ENCODE measurements at regions not wholly inside any gene's neighbourhood (a gene's known extent, or its start where the extent isn't known, plus 50 kb on each side); places are given as distances from the start of the nearest gene placed in this dataset.

GRCh38 chr11:113626736-113627135, 79.4 kb downstream of the TMPRSS5 start:
- no TSS peak for BruUV-seq (replicated peaks)
- H3K9me3 ChIP-seq = no peaks in the 10 kb centered on the region
- H3K36me3 ChIP-seq (ENCODE audit: control insufficient read depth, insufficient read depth, low read length) = no peaks in the 10 kb centered on the region
- no peaks in the 10 kb centered on the region for H3K27me3 ChIP-seq (replicated peaks; ENCODE audit: control insufficient read depth, insufficient read depth, low read length)
- Mint-ChIP-seq H3K4me3 (ENCODE audit: unreplicated experiment) (no peak overlapping the region), H3K9me3 (ENCODE audit: unreplicated experiment) (no peaks in the 10 kb centered on the region), H3K27ac (ENCODE audit: unreplicated experiment) (no peak overlapping the region), H3K36me3 (ENCODE audit: insufficient read depth, unreplicated experiment) (no peaks in the 10 kb centered on the region), H3K27me3 (ENCODE audit: insufficient read depth, unreplicated experiment) (no peaks in the 10 kb centered on the region), H3K4me1 (ENCODE audit: low read depth, unreplicated experiment) (no peaks in the 10 kb centered on the region)
- CTCF ChIA-PET = no interaction called here
- no peaks in the 10 kb centered on the region for H3K4me1 ChIP-seq
- POLR2A ChIA-PET = no interaction called here
- no peak for TF ChIP-seq CTCF (IDR thresholded peaks at IDR 0.05; ENCODE audit: insufficient read depth in 1 of 2, low read depth in 1 of 2, low read length in 1 of 2, severe bottlenecking in 1 of 2, unreplicated experiment in 1 of 2)
- no peak overlapping the region for H3K4me3 ChIP-seq (ENCODE audit: low read depth, low read length)
- no peak for DNase-seq
- intact Hi-C loops (cut with micrococcal nuclease; ENCODE audit: unreplicated experiment) = no loop called here

- no peak overlapping the region for H3K4me3 Mint-ChIP-seq (ENCODE audit: unreplicated experiment)
- Histone ChIP-seq H3K4me3 (ENCODE audit: low read depth, low read length) (no peak overlapping the region), H3K36me3 (ENCODE audit: control insufficient read depth, insufficient read depth, low read length) (no peaks in the 10 kb centered on the region), H3K27me3 (replicated peaks; ENCODE audit: control insufficient read depth, insufficient read depth, low read length) (no peaks in the 10 kb centered on the region), H3K9me3 (peaks cover 9% of the 10 kb centered on the region; the same call in 1 of the 2 replicates), H3K4me1 (peaks cover 9% of the 10 kb centered on the region; the same call in 1 of the 2 replicates)
- no peak for DNase-seq
- BruUV-seq (replicated peaks) = no TSS peak
- no peaks in the 10 kb centered on the region for H3K36me3 Mint-ChIP-seq (ENCODE audit: insufficient read depth, unreplicated experiment)
- peaks cover 16% of the 10 kb centered on the region for H3K9me3 Mint-ChIP-seq (ENCODE audit: unreplicated experiment)
- no peaks in the 10 kb centered on the region for H3K4me1 Mint-ChIP-seq (ENCODE audit: low read depth, unreplicated experiment)
- POLR2A ChIA-PET = no interaction called here
- intact Hi-C loops (cut with micrococcal nuclease; ENCODE audit: unreplicated experiment) = no loop called here
- CTCF ChIA-PET = no interaction called here
- TF ChIP-seq CTCF (IDR thresholded peaks at IDR 0.05; ENCODE audit: insufficient read depth in 1 of 2, low read depth in 1 of 2, low read length in 1 of 2, severe bottlenecking in 1 of 2, unreplicated experiment in 1 of 2) = no peak
- no peak overlapping the region for H3K27ac Mint-ChIP-seq (ENCODE audit: unreplicated experiment)
- H3K27me3 Mint-ChIP-seq (ENCODE audit: insufficient read depth, unreplicated experiment) = no peaks in the 10 kb centered on the region
These were observed 83.0 kb downstream of the TMPRSS5 start for GRCh38 chr11:113623114-113623513.

GRCh38 chr11:113618360-113618759, 87.7 kb downstream of the TMPRSS5 start:
- intact Hi-C loops (cut with micrococcal nuclease; ENCODE audit: unreplicated experiment) = no loop called here
- Mint-ChIP-seq H3K9me3 (ENCODE audit: unreplicated experiment) (peaks cover 16% of the 10 kb centered on the region), H3K27ac (ENCODE audit: unreplicated experiment) (no peak overlapping the region), H3K36me3 (ENCODE audit: insufficient read depth, unreplicated experiment) (no peaks in the 10 kb centered on the region), H3K4me1 (ENCODE audit: low read depth, unreplicated experiment) (peaks cover 21% of the 10 kb centered on the region), H3K4me3 (ENCODE audit: unreplicated experiment) (no peak overlapping the region), H3K27me3 (ENCODE audit: insufficient read depth, unreplicated experiment) (no peaks in the 10 kb centered on the region)
- DNase-seq = no peak
- no TSS peak for BruUV-seq (replicated peaks)
- no peaks in the 10 kb centered on the region for H3K27me3 ChIP-seq (replicated peaks; ENCODE audit: control insufficient read depth, insufficient read depth, low read length)
- no peak for TF ChIP-seq CTCF (IDR thresholded peaks at IDR 0.05; ENCODE audit: insufficient read depth in 1 of 2, low read depth in 1 of 2, low read length in 1 of 2, severe bottlenecking in 1 of 2, unreplicated experiment in 1 of 2)
- H3K4me1 ChIP-seq = peaks cover 9% of the 10 kb centered on the region
- ChIA-PET POLR2A (no interaction called here), CTCF (no interaction called here)
- H3K9me3 ChIP-seq = peaks cover 9% of the 10 kb centered on the region; the same call in 1 of the 2 replicates
- H3K36me3 ChIP-seq (ENCODE audit: control insufficient read depth, insufficient read depth, low read length) = no peaks in the 10 kb centered on the region
- no peak overlapping the region for H3K4me3 ChIP-seq (ENCODE audit: low read depth, low read length)
